HG03520 (cell line): ENCODE measurements at regions not wholly inside any gene's neighbourhood (a gene's known extent, or its start where the extent isn't known, plus 50 kb on each side); places are given as distances from the start of the nearest gene placed in this dataset.
A peak's percentile ranks its signal among the peaks of the same experiment; 100 is the strongest.
"Not testable (repeated sequence)": the region's sequence is repeated elsewhere in the genome, so short reads cannot be mapped to it uniquely, and the experiment has no call there.

Experiments
- ATAC-seq: cut with Tn5 transposase; IDR thresholded peaks from one replicate; pipeline ENCODE4 v1.9.1; 2021; ENCODE audit warnings: mild to moderate bottlenecking, moderate library complexity; ENCODE audit not compliant: unreplicated experiment

- ATAC-seq, result no peak
These were observed 619.6 kb downstream of the FSCB start for GRCh38 chr14:43887523-43887922.

GRCh38 chr14:43877351-43877960 lies 629.6 kb downstream of the FSCB start:
- ATAC-seq, result no peak

GRCh38 chr14:43872752-43873655 lies 634.1 kb downstream of the FSCB start:
- no peak for ATAC-seq

- ATAC-seq, result no peak
These were observed 634.9 kb downstream of the FSCB start for GRCh38 chr14:43872222-43872621.

- ATAC-seq, result no peak
These were observed 648.1 kb downstream of the FSCB start for GRCh38 chr14:43858981-43859380.

- no peak for ATAC-seq
These were observed 651.5 kb downstream of the FSCB start for GRCh38 chr14:43855556-43855955.

- no peak for ATAC-seq
These were observed 653.5 kb downstream of the FSCB start for GRCh38 chr14:43853541-43853940.

- ATAC-seq, result no peak
These were observed 703.9 kb downstream of the FSCB start for GRCh38 chr14:43803076-43803689.

- ATAC-seq, result no peak
These were observed 711.4 kb downstream of the FSCB start for GRCh38 chr14:43795600-43796228.

- ATAC-seq, result no peak
These were observed 713.5 kb downstream of the FSCB start for GRCh38 chr14:43793579-43793978.

- no peak for ATAC-seq
These were observed 714.1 kb downstream of the FSCB start for GRCh38 chr14:43792980-43793379.

- ATAC-seq, result no peak
These were observed 716.4 kb downstream of the FSCB start for GRCh38 chr14:43790681-43791080.

GRCh38 chr14:43789458-43789857 lies 717.6 kb downstream of the FSCB start:
- ATAC-seq, result no peak

GRCh38 chr14:43786066-43786762 lies 720.9 kb downstream of the FSCB start:
- ATAC-seq, result no peak

GRCh38 chr14:43784432-43784831 lies 722.7 kb downstream of the FSCB start:
- ATAC-seq, result not testable (repeated sequence)

GRCh38 chr14:43778937-43779639 lies 728.0 kb downstream of the FSCB start:
- ATAC-seq, result no peak

GRCh38 chr14:43778570-43778936 lies 728.5 kb downstream of the FSCB start:
- ATAC-seq, result no peak

GRCh38 chr14:43765474-43765873 lies 741.6 kb downstream of the FSCB start:
- peak; percentile 56 for ATAC-seq

GRCh38 chr14:43764433-43764832 lies 742.6 kb downstream of the FSCB start:
- no peak for ATAC-seq

- no peak for ATAC-seq
These were observed 751.4 kb downstream of the FSCB start for GRCh38 chr14:43755707-43756106.
